Nephron progenitor cell (in vitro differentiated cells): ENCODE measurements at regions not wholly inside any gene's neighbourhood (a gene's known extent, or its start where the extent isn't known, plus 50 kb on each side); places are given as distances from the start of the nearest gene placed in this dataset.
"Not testable (repeated sequence)": the region's sequence is repeated elsewhere in the genome, so short reads cannot be mapped to it uniquely, and the experiment has no call there.

Experiments used
- DNase-seq: peaks from one replicate; pipeline ENCODE4 v3.0.0; 2021
- H3K27ac Mint-ChIP-seq: 2 replicates; pipeline ENCODE4 v1.8.0; 2021; ENCODE audit warnings: mild to moderate bottlenecking, moderate library complexity, mixed read lengths
- H3K27me3 Mint-ChIP-seq: 2 replicates; pipeline ENCODE4 v1.8.0; 2021; ENCODE audit warnings: mild to moderate bottlenecking, low read depth, mixed read lengths; ENCODE audit not compliant: poor library complexity
- H3K36me3 Mint-ChIP-seq: 2 replicates; pipeline ENCODE4 v1.8.0; 2021; ENCODE audit warnings: low read depth, mixed read lengths
- H3K4me1 Mint-ChIP-seq: 2 replicates; pipeline ENCODE4 v1.8.0; 2021; ENCODE audit warnings: mixed read lengths
- H3K4me3 Mint-ChIP-seq: 2 replicates; pipeline ENCODE4 v1.8.0; 2021; ENCODE audit warnings: mild to moderate bottlenecking, moderate library complexity, mixed read lengths
- H3K9me3 Mint-ChIP-seq: 2 replicates; pipeline ENCODE4 v1.8.0; 2021; ENCODE audit warnings: mild to moderate bottlenecking, moderate library complexity, mixed read lengths
- CTCF ChIP-seq: fragments of 200-600 bp; sonication (generic); IDR thresholded peaks from 2 replicates; pipeline ENCODE4 v1.5.0; 2021; ENCODE audit warnings: antibody characterized with exemption

GRCh38 chr15:20142410-20142809 is 399.2 kb downstream of the GOLGA6L6 start:
- not testable (repeated sequence) for H3K27ac Mint-ChIP-seq, H3K27me3 Mint-ChIP-seq, H3K36me3 Mint-ChIP-seq, DNase-seq, H3K4me1 Mint-ChIP-seq, H3K9me3 Mint-ChIP-seq, H3K4me3 Mint-ChIP-seq

GRCh38 chr15:20124668-20125067 is 416.9 kb downstream of the GOLGA6L6 start:
- not testable (repeated sequence) for H3K4me1 Mint-ChIP-seq, H3K4me3 Mint-ChIP-seq, DNase-seq, H3K27ac Mint-ChIP-seq, H3K36me3 Mint-ChIP-seq, H3K9me3 Mint-ChIP-seq, H3K27me3 Mint-ChIP-seq

- Mint-ChIP-seq H3K4me1 (no peaks in the 10 kb centered on the region), H3K4me3 (no peak overlapping the region), H3K36me3 (no peaks in the 10 kb centered on the region), H3K9me3 (peaks cover 4% of the 10 kb centered on the region), H3K27ac (no peak overlapping the region), H3K27me3 (no peaks in the 10 kb centered on the region)
- no peak for DNase-seq
- no peak for TF ChIP-seq CTCF
Observed at GRCh38 chr15:20106026-20106425, 435.6 kb downstream of the GOLGA6L6 start.

GRCh38 chr15:20105011-20105990 is 436.3 kb downstream of the GOLGA6L6 start:
- H3K36me3 Mint-ChIP-seq, H3K4me1 Mint-ChIP-seq, H3K9me3 Mint-ChIP-seq, H3K27me3 Mint-ChIP-seq, DNase-seq, H3K27ac Mint-ChIP-seq, H3K4me3 Mint-ChIP-seq: not testable (repeated sequence)

GRCh38 chr15:20104551-20104950 is 437.0 kb downstream of the GOLGA6L6 start:
- not testable (repeated sequence) for H3K36me3 Mint-ChIP-seq, H3K27me3 Mint-ChIP-seq

GRCh38 chr15:20102862-20103261 is 438.7 kb downstream of the GOLGA6L6 start:
- H3K27ac Mint-ChIP-seq, H3K4me1 Mint-ChIP-seq, H3K27me3 Mint-ChIP-seq, H3K36me3 Mint-ChIP-seq, H3K4me3 Mint-ChIP-seq, DNase-seq, H3K9me3 Mint-ChIP-seq: not testable (repeated sequence)

More at GRCh38 chr15:20104551-20104950, 437.0 kb downstream of the GOLGA6L6 start:
- H3K9me3 Mint-ChIP-seq, H3K27ac Mint-ChIP-seq, H3K4me3 Mint-ChIP-seq, H3K4me1 Mint-ChIP-seq, DNase-seq: not testable (repeated sequence)

GRCh38 chr15:20102209-20102608 is 439.4 kb downstream of the GOLGA6L6 start:
- peak; percentile 13 for DNase-seq
- not testable (repeated sequence) for H3K4me1 Mint-ChIP-seq, H3K36me3 Mint-ChIP-seq, H3K4me3 Mint-ChIP-seq, H3K27me3 Mint-ChIP-seq, H3K27ac Mint-ChIP-seq, H3K9me3 Mint-ChIP-seq

- not testable (repeated sequence) for H3K36me3 Mint-ChIP-seq, H3K4me1 Mint-ChIP-seq, H3K27me3 Mint-ChIP-seq, H3K4me3 Mint-ChIP-seq, H3K9me3 Mint-ChIP-seq, H3K27ac Mint-ChIP-seq, DNase-seq
Observed at GRCh38 chr15:20101281-20101680, 440.3 kb downstream of the GOLGA6L6 start.

- not testable (repeated sequence) for H3K9me3 Mint-ChIP-seq, H3K36me3 Mint-ChIP-seq, DNase-seq, H3K4me1 Mint-ChIP-seq, H3K4me3 Mint-ChIP-seq, H3K27me3 Mint-ChIP-seq, H3K27ac Mint-ChIP-seq
Observed at GRCh38 chr15:20100604-20101270, 440.9 kb downstream of the GOLGA6L6 start.

- not testable (repeated sequence) for H3K27ac Mint-ChIP-seq, H3K36me3 Mint-ChIP-seq
Observed at GRCh38 chr15:20095699-20096303, 445.8 kb downstream of the GOLGA6L6 start.

GRCh38 chr15:20089541-20089940 is 452.1 kb downstream of the GOLGA6L6 start:
- H3K4me1 Mint-ChIP-seq, H3K9me3 Mint-ChIP-seq, H3K4me3 Mint-ChIP-seq, DNase-seq, H3K27me3 Mint-ChIP-seq, H3K27ac Mint-ChIP-seq, H3K36me3 Mint-ChIP-seq: not testable (repeated sequence)

More at GRCh38 chr15:20095699-20096303, 445.8 kb downstream of the GOLGA6L6 start:
- DNase-seq, H3K27me3 Mint-ChIP-seq, H3K4me1 Mint-ChIP-seq, H3K4me3 Mint-ChIP-seq, H3K9me3 Mint-ChIP-seq: not testable (repeated sequence)

- not testable (repeated sequence) for H3K4me1 Mint-ChIP-seq, H3K27ac Mint-ChIP-seq, H3K27me3 Mint-ChIP-seq, H3K36me3 Mint-ChIP-seq, H3K4me3 Mint-ChIP-seq, H3K9me3 Mint-ChIP-seq, DNase-seq
Observed at GRCh38 chr15:20084026-20084425, 457.6 kb downstream of the GOLGA6L6 start.

- not testable (repeated sequence) for DNase-seq, H3K4me3 Mint-ChIP-seq, H3K27ac Mint-ChIP-seq, H3K4me1 Mint-ChIP-seq, H3K9me3 Mint-ChIP-seq, H3K27me3 Mint-ChIP-seq, H3K36me3 Mint-ChIP-seq
Observed at GRCh38 chr15:20074082-20074481, 467.5 kb downstream of the GOLGA6L6 start.
